ENCODE measurements at regions not wholly inside any gene's neighbourhood (a gene's known extent, or its start where the extent isn't known, plus 50 kb on each side); places are given as distances from the start of the nearest gene placed in this dataset.

GRCh38 chr18:64377446-64377845, 228.6 kb upstream of the LINC00305 start:
- no peak for TF ChIP-seq KDM1A (CRISPR knock-in tag; IDR thresholded peaks at IDR 0.05)
- no peak for TF ChIP-seq IRF1 (CRISPR knock-in tag; IDR thresholded peaks at IDR 0.05; ENCODE audit: low read depth)
- no peak for TF ChIP-seq NFKB2 (CRISPR knock-in tag; IDR thresholded peaks at IDR 0.05; ENCODE audit: borderline replicate concordance)
- TF ChIP-seq ASH2L (IDR thresholded peaks at IDR 0.05; ENCODE audit: insufficient read length, low read depth, low read length) = no peak
- TF ChIP-seq ZFYVE20 (CRISPR knock-in tag; IDR thresholded peaks at IDR 0.05; ENCODE audit: borderline replicate concordance, low read depth) = no peak
- TF ChIP-seq RELA (CRISPR knock-in tag; IDR thresholded peaks at IDR 0.05) = no peak
